Transverse colon (tissue), 4 donors: ENCODE measurements at regions not wholly inside any gene's neighbourhood (a gene's known extent, or its start where the extent isn't known, plus 50 kb on each side); places are given as distances from the start of the nearest gene placed in this dataset.
"Not testable (repeated sequence)": the region's sequence is repeated elsewhere in the genome, so short reads cannot be mapped to it uniquely, and the experiment has no call there.

Experiments
- DNase-seq: peaks from one replicate; pipeline ENCODE4 v3.0.0-alpha.2; 2019
- H3K27ac ChIP-seq, 4 donors: fragments of 200-600 bp; sonication (generic); 2 replicates each; pipeline ENCODE4 v1.5.1; 2016 to 2018; ENCODE audit warnings: inconsistent platforms in 4 of 4
- H3K27me3 ChIP-seq: fragments of 200-600 bp; sonication (generic); 2 replicates; pipeline ENCODE4 v1.5.1; 2017; ENCODE audit warnings: inconsistent platforms
- H3K36me3 ChIP-seq, 4 donors: fragments of 200-600 bp; sonication (generic); 2 replicates each; pipeline ENCODE4 v1.5.1; 2017 to 2019; ENCODE audit warnings: inconsistent platforms in 4 of 4
- H3K4me1 ChIP-seq, 4 donors: fragments of 200-600 bp; sonication (generic); 2 replicates each; pipeline ENCODE4 v1.5.1; 2017 to 2020; ENCODE audit warnings: inconsistent platforms in 4 of 4
- H3K4me3 ChIP-seq, 4 donors: fragments of 200-600 bp; sonication (generic); 1 replicate in 1 of 4; 2 replicates in 3 of 4; pipeline versions ENCODE4 v1.5.1 to v1.6.1; 2017 to 2019; ENCODE audit warnings: inconsistent platforms in 4 of 4
- H3K9me3 ChIP-seq, 2 donors: fragments of 200-600 bp; sonication (generic); 2 replicates each; pipeline ENCODE4 v1.5.1; 2017 to 2019; ENCODE audit warnings: inconsistent platforms in 2 of 2
- EP300 ChIP-seq: sonication (generic); formaldehyde crosslinking; IDR thresholded peaks from one replicate; pipeline ENCODE4 v1.6.1; 2017; ENCODE audit warnings: antibody characterized with exemption, low read depth
- POLR2A ChIP-seq: fragments of 450-650 bp; IDR thresholded peaks from one replicate; pipeline ENCODE4 v1.6.1; 2016; ENCODE audit warnings: antibody characterized with exemption, mild to moderate bottlenecking, moderate library complexity
- POLR2AphosphoS5 ChIP-seq, 3 donors: sonication (generic); formaldehyde crosslinking; IDR thresholded peaks; one replicate each; pipeline ENCODE4 v1.6.1; 2016; ENCODE audit warnings: antibody characterized with exemption in 3 of 3
- WGBS, 2 donors: methylation state at CpG; one replicate each; pipeline ENCODE4 v1.1.5; 2018; ENCODE audit warnings: low coverage in 1 of 2; 5-methylcytosine and 5-hydroxymethylcytosine counted together
- in situ Hi-C, 4 donors: fragments of 200-750 bp; cut with MboI; loops; one replicate each; pipeline versions ENCODE4 v1.15.0 to v1.15.1; 2017; ENCODE audit warnings: low sequenced_read_pairs in 3 of 4, low pct_ligation_motif_present in 1 of 4, low pct_unique_long_range_greater_than_20kb in 1 of 4
- intact Hi-C: fragments of 100-400 bp; cut with DNase I; formaldehyde crosslinking; loops from one replicate; pipeline ENCODE4 v1.15.1; 2023; ENCODE audit warnings: low total_unique reads
- TF ChIP-seq, protein P1 (sequence below), 5 experiments: fragments of 200-600 bp in 3 of 5; fragments of 450-650 bp in 2 of 5; sonication (generic) in 3 of 5; IDR thresholded peaks; 1 replicate in 2 of 5; 2 replicates in 3 of 5; pipeline ENCODE4 v1.5.1; 2016 to 2017; ENCODE audit warnings: antibody characterized with exemption in 5 of 5, inconsistent platforms in 3 of 5, mild to moderate bottlenecking in 2 of 5, moderate library complexity in 1 of 5

DNA sequence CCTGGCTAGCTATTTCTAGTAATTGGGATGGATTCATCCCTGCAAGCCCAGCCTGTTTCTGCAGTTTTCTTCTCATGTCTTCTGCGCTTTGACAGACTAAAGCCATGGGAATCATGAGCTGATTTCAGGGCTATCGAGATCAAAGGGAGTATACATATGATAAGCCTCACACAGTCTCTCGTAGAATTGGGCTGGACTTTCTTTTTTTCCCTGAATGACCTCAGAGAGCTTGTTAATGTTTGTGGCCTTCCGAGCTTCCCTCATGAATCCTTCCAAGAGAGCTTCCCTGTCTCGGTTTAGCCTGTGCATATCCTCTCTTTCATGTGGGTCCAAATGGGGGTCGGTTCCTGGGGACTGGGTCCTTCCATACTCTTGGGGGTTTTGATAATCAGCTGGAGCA, 130.3 kb downstream of the ADRA2C start:
- no peaks in the 10 kb centered on the region for H3K36me3 ChIP-seq
- H3K27me3 ChIP-seq = no peaks in the 10 kb centered on the region
- H3K27ac ChIP-seq = no peak overlapping the region
- no peaks in the 10 kb centered on the region for H3K4me1 ChIP-seq
- DNase-seq = no peak
- H3K9me3 ChIP-seq = no peaks in the 10 kb centered on the region
- in situ Hi-C loops (no loop called here), intact Hi-C loops (no loop called here)
- TF ChIP-seq, protein P1, sequence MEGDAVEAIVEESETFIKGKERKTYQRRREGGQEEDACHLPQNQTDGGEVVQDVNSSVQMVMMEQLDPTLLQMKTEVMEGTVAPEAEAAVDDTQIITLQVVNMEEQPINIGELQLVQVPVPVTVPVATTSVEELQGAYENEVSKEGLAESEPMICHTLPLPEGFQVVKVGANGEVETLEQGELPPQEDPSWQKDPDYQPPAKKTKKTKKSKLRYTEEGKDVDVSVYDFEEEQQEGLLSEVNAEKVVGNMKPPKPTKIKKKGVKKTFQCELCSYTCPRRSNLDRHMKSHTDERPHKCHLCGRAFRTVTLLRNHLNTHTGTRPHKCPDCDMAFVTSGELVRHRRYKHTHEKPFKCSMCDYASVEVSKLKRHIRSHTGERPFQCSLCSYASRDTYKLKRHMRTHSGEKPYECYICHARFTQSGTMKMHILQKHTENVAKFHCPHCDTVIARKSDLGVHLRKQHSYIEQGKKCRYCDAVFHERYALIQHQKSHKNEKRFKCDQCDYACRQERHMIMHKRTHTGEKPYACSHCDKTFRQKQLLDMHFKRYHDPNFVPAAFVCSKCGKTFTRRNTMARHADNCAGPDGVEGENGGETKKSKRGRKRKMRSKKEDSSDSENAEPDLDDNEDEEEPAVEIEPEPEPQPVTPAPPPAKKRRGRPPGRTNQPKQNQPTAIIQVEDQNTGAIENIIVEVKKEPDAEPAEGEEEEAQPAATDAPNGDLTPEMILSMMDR (IDR thresholded peaks at IDR 0.05) = no peak
- TF ChIP-seq EP300 = no peak
- no peak for TF ChIP-seq POLR2A
- TF ChIP-seq POLR2AphosphoS5 (IDR thresholded peaks at IDR 0.05) = no peak
- 64 to 75% methylated on average over 4 to 6 of the region's 6 CpGs for WGBS, 2 donors
- H3K4me3 ChIP-seq = no peak overlapping the region

DNA sequence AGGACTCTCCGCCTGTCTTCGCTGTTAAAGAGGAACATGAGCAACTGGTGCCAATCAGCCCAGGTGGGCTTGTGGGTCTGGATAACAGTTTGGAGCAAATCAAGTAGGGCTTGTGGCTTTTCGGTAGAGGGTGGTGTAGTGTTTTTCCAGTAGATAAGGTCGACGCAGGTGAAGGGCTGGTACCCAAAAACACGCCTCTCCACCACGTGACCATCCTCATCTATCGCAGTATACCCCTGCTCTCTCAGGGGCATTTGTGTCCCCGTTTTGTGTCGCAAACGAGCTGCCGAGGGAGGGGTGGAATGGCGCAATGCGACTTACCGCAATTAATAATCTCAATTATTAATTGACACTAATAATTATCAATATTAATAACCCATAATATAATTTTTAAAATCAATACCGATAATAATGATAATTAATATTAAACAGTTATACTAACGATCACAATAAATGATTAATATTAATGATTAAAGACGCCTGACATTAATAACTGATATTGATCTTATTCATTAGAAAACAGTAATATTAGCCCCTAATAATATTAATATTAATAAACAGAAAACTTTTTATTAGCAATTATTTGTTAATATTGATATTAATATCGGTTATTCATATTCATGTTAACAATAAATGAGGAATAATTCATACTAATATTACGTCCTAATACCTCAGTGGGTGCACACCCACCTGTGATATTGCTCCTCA, 130.8 kb downstream of the ADRA2C start:
- H3K4me1 ChIP-seq, DNase-seq, H3K36me3 ChIP-seq, intact Hi-C loops, H3K4me3 ChIP-seq, in situ Hi-C loops, H3K27ac ChIP-seq, H3K27me3 ChIP-seq, H3K9me3 ChIP-seq: not testable (repeated sequence)
- 82 to 88% methylated on average over 12 to 20 of the region's 20 CpGs for WGBS, 2 donors

DNA sequence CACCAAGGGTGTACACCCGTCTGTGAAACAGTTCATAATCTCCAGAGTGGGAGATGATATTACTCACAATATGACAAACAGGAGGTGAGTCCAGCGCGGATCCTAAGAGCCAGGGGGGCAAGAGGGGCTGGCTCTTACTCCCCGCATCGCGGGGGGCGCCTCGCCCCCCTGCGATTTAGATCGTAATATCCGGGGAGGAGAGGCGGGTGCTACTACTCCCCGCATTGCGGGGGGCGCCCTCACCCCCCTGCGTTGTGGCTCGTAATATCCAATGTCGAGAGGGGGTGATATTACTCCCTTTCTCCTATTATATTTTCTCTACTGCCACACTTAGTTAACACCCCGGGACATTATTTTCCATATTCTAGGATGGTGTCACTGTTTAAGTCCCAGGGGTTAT, 131.9 kb downstream of the ADRA2C start:
- peaks cover under 1% of the 10 kb centered on the region for H3K27me3 ChIP-seq
- intact Hi-C loops = no loop called here
- no peaks in the 10 kb centered on the region for H3K36me3 ChIP-seq
- TF ChIP-seq, protein P1 (IDR thresholded peaks at IDR 0.05) = no peak
- TF ChIP-seq POLR2AphosphoS5 (IDR thresholded peaks at IDR 0.05) = no peak
- no peak for TF ChIP-seq EP300
- no peak for TF ChIP-seq POLR2A
- no peak overlapping the region for H3K4me3 ChIP-seq
- 85 to 91% methylated on average over 15 to 19 of the region's 19 CpGs for WGBS, 2 donors
- H3K9me3 ChIP-seq = no peaks in the 10 kb centered on the region
- no peak overlapping the region for H3K27ac ChIP-seq
- in situ Hi-C loops = no loop called here
- no peaks in the 10 kb centered on the region for H3K4me1 ChIP-seq
- no peak for DNase-seq

DNA sequence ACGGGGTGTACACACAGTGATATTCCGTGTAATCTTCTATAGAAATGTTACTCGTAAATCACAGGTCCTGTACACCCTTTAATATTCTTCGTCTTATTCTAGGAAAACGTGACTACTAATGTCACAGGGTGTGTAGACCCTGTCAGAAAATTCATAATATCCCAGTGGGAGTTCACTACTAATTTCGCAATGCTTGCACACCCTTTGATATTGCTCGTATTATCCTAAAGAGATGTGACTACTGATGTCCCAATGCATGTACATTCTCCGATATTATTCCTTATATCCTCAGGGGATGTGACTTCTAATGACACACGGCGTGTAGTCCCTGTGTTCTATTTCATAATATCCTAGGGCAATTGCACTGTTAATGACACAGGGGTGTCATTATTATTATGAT, 132.7 kb downstream of the ADRA2C start:
- not testable (repeated sequence) for H3K9me3 ChIP-seq
- 83 to 89% methylated on average over 10 of the region's 10 CpGs for WGBS, 2 donors

DNA sequence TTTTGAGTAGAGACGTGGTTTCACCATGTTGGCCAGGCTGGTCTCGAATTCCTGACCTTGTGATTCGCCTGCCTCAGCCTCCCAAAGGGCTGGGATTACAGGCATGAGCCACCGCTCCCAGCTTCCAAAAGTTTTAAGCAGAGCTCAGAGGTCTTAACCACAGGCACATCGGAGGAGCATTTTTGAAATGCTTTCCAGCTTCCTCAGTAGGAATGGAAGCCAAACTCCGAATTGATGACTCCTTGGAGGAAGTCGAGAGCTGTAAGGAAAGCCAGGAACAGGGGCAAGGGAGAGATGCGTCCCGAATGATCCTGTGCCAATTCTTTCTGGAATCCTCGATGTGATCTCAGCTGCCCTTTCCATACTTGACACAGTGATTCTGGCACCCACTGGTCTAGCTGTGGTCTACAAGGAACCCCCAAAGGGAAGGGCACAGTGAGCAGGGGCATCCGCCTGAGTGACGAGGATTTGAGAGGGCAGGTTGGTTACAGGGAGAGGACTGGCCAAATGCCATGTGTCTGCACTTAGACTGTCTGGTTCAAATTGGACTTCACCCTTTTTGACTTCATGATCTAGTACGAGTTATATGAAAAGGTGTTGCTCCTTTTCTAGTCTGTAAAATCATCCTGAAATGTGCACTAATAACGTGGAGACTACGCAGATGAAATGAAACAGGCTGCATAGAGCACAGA, 138.2 kb downstream of the ADRA2C start:
- H3K27ac ChIP-seq, in situ Hi-C loops: not testable (repeated sequence)
- WGBS, 2 donors = 54 to 68% methylated on average over 3 to 15 of the region's 15 CpGs

More for the DNA sequence above, 132.7 kb downstream of the ADRA2C start:
- DNase-seq, H3K27ac ChIP-seq, intact Hi-C loops, H3K36me3 ChIP-seq, H3K27me3 ChIP-seq, in situ Hi-C loops, H3K4me1 ChIP-seq, H3K4me3 ChIP-seq: not testable (repeated sequence)

DNA sequence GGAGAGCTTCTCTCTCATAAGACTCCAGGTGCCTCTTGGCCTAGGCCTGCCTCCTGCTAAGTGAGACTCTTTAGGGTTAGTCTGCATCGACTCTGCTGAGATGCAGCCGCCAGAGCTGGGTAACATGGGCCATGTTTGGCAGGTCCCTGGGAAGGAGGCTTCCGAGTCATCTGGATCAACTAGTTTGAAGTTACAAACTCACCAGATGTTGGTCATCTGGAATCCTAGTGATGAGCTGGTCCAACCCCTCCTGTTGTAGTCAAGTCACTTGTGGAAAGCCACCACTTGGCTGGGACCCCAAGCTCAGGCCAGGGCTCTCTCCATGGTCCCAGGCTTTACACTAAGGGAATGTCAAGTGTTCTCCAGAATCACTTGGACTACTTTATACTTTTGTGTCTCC, 143.4 kb downstream of the ADRA2C start:
- H3K27ac ChIP-seq, H3K36me3 ChIP-seq, intact Hi-C loops, DNase-seq, H3K4me3 ChIP-seq, H3K27me3 ChIP-seq, in situ Hi-C loops, H3K4me1 ChIP-seq, H3K9me3 ChIP-seq: not testable (repeated sequence)
- WGBS, 2 donors = 84 to 100% methylated on average over 1 to 3 of the region's 3 CpGs

More for the DNA sequence above, 138.2 kb downstream of the ADRA2C start:
- H3K27me3 ChIP-seq, H3K4me3 ChIP-seq, DNase-seq, H3K36me3 ChIP-seq, H3K9me3 ChIP-seq, H3K4me1 ChIP-seq, intact Hi-C loops: not testable (repeated sequence)

DNA sequence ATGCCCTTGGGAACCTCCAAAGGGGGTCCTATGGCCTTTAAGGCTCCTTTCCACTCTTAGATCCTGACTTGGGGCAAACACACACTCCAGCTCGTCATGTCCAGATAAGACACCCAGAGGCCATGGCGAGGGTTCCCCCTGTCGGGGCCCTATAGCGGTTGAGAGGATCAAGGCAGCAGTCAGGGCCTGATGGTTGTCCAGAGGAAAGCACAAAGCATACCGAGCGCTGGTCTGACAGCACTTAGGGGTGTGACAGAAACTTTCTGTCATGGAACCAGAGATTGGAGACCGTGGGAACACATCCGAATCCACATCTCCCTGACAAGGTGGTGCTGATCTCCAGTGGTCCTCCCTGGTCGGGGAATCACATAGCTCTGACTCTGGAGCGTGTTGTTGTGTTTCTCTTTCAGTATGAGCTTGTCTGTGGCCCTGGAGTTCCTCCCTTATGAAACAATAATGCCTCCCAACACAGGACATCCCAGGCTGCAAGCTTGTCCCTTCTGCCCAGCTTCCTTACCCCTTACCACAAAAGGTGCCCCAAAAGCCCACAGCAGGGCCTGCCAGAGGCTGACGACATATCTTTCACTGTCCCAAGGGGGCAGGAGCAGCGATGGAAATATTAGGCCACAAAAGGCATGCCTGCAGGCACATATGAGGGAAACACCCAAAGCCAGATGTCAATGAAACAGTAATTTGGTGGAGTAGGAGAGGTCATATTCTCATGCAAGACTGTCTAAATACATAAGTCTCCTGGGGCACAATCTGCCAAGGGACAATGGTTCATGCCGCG, 144.2 kb downstream of the ADRA2C start:
- H3K27ac ChIP-seq, H3K9me3 ChIP-seq, in situ Hi-C loops, H3K4me1 ChIP-seq, DNase-seq, H3K27me3 ChIP-seq, H3K36me3 ChIP-seq, intact Hi-C loops, H3K4me3 ChIP-seq: not testable (repeated sequence)
- WGBS, 2 donors = 80 to 84% methylated on average over 5 to 14 of the region's 14 CpGs
